ENCODE measurements at regions not wholly inside any gene's neighbourhood (a gene's known extent, or its start where the extent isn't known, plus 50 kb on each side); places are given as distances from the start of the nearest gene placed in this dataset.
"Not testable (repeated sequence)": the region's sequence is repeated elsewhere in the genome, so short reads cannot be mapped to it uniquely, and the experiment has no call there.

- not testable (repeated sequence) for H3K27ac Mint-ChIP-seq (ENCODE audit: unreplicated experiment); H3K36me3 Mint-ChIP-seq (ENCODE audit: low read depth); H3K27me3 Mint-ChIP-seq (ENCODE audit: low read depth); H3K4me1 Mint-ChIP-seq (ENCODE audit: low read depth); DNase-seq (ENCODE audit: low spot score); H3K4me3 Mint-ChIP-seq (ENCODE audit: unreplicated experiment)
- TF ChIP-seq CTCF (IDR thresholded peaks at IDR 0.05) = peak; percentile 76
- peaks cover 17% of the 10 kb centered on the region for H3K9me3 Mint-ChIP-seq (ENCODE audit: low read depth)
Observed at GRCh38 chr14:106153362-106153955, 627.1 kb downstream of the TMEM121 start.

GRCh38 chr14:106163316-106163715 is 636.9 kb downstream of the TMEM121 start:
- no peak for TF ChIP-seq CTCF (IDR thresholded peaks at IDR 0.05)
- H3K27ac Mint-ChIP-seq (ENCODE audit: unreplicated experiment) = no peak overlapping the region
- H3K27me3 Mint-ChIP-seq (ENCODE audit: low read depth) = no peaks in the 10 kb centered on the region
- H3K4me1 Mint-ChIP-seq (ENCODE audit: low read depth) = no peaks in the 10 kb centered on the region
- no peak for DNase-seq (ENCODE audit: low spot score)
- no peaks in the 10 kb centered on the region for H3K36me3 Mint-ChIP-seq (ENCODE audit: low read depth)
- H3K9me3 Mint-ChIP-seq (ENCODE audit: low read depth) = peaks cover 52% of the 10 kb centered on the region
- H3K4me3 Mint-ChIP-seq (ENCODE audit: unreplicated experiment) = no peak overlapping the region

GRCh38 chr14:106163812-106164211 is 637.4 kb downstream of the TMEM121 start:
- H3K4me3 Mint-ChIP-seq (ENCODE audit: unreplicated experiment); DNase-seq (ENCODE audit: low spot score); H3K27ac Mint-ChIP-seq (ENCODE audit: unreplicated experiment); H3K4me1 Mint-ChIP-seq (ENCODE audit: low read depth); H3K36me3 Mint-ChIP-seq (ENCODE audit: low read depth); H3K27me3 Mint-ChIP-seq (ENCODE audit: low read depth): not testable (repeated sequence)
- peaks cover 47% of the 10 kb centered on the region for H3K9me3 Mint-ChIP-seq (ENCODE audit: low read depth)

- Mint-ChIP-seq H3K36me3 (ENCODE audit: low read depth) (no peaks in the 10 kb centered on the region), H3K27me3 (ENCODE audit: low read depth) (no peaks in the 10 kb centered on the region), H3K4me3 (ENCODE audit: unreplicated experiment) (no peak overlapping the region), H3K27ac (ENCODE audit: unreplicated experiment) (no peak overlapping the region), H3K4me1 (ENCODE audit: low read depth) (no peaks in the 10 kb centered on the region), H3K9me3 (ENCODE audit: low read depth) (peaks cover 40% of the 10 kb centered on the region)
- no peak for DNase-seq (ENCODE audit: low spot score)
- no peak for TF ChIP-seq CTCF (IDR thresholded peaks at IDR 0.05)
Observed at GRCh38 chr14:106166232-106166631, 639.8 kb downstream of the TMEM121 start.

GRCh38 chr14:106166650-106167204 is 640.3 kb downstream of the TMEM121 start:
- H3K4me3 Mint-ChIP-seq (ENCODE audit: unreplicated experiment) = no peak overlapping the region
- H3K27ac Mint-ChIP-seq (ENCODE audit: unreplicated experiment) = no peak overlapping the region
- H3K36me3 Mint-ChIP-seq (ENCODE audit: low read depth) = no peaks in the 10 kb centered on the region
- no peak for DNase-seq (ENCODE audit: low spot score)
- no peak for TF ChIP-seq CTCF (IDR thresholded peaks at IDR 0.05)
- peaks cover 39% of the 10 kb centered on the region for H3K9me3 Mint-ChIP-seq (ENCODE audit: low read depth)
- H3K4me1 Mint-ChIP-seq (ENCODE audit: low read depth) = no peaks in the 10 kb centered on the region
- no peaks in the 10 kb centered on the region for H3K27me3 Mint-ChIP-seq (ENCODE audit: low read depth)

GRCh38 chr14:106170163-106170658 is 643.8 kb downstream of the TMEM121 start:
- not testable (repeated sequence) for DNase-seq (ENCODE audit: low spot score); H3K36me3 Mint-ChIP-seq (ENCODE audit: low read depth); H3K4me3 Mint-ChIP-seq (ENCODE audit: unreplicated experiment); H3K4me1 Mint-ChIP-seq (ENCODE audit: low read depth); H3K27me3 Mint-ChIP-seq (ENCODE audit: low read depth); H3K27ac Mint-ChIP-seq (ENCODE audit: unreplicated experiment)
- peak; percentile 33 for TF ChIP-seq CTCF (IDR thresholded peaks at IDR 0.05)
- H3K9me3 Mint-ChIP-seq (ENCODE audit: low read depth) = peaks cover 25% of the 10 kb centered on the region

All from chondrocyte (in vitro differentiated cells).